GM23338 (cell line): ENCODE measurements at regions not wholly inside any gene's neighbourhood (a gene's known extent, or its start where the extent isn't known, plus 50 kb on each side); places are given as distances from the start of the nearest gene placed in this dataset.

Experiments
- ATAC-seq: fragments of 200-7000 bp; cut with Tn5 transposase; 3 replicates; pipeline ENCODE4 v1.9.1; 2020
- DNase-seq: peaks from one replicate; pipeline ENCODE4 v3.0.0-alpha.2; 2015; ENCODE audit warnings: low spot score
- H2AFZ ChIP-seq: fragments of 200-600 bp; sonication (generic); 2 replicates; pipeline ENCODE4 v1.8.0; 2016; ENCODE audit warnings: antibody characterized with exemption, mild to moderate bottlenecking, moderate library complexity
- H3F3A ChIP-seq: fragments of 200-600 bp; sonication (generic); replicated peaks from 2 replicates; pipeline ENCODE4 v1.8.0; 2017; ENCODE audit warnings: antibody characterized with exemption, mixed run types, low read depth
- H3K27ac ChIP-seq: fragments of 200-600 bp; sonication (generic); 2 replicates; pipeline ENCODE4 v1.6.1; 2016; ENCODE audit warnings: low read depth
- H3K27me3 ChIP-seq: fragments of 200-600 bp; sonication (generic); 2 replicates; pipeline ENCODE4 v1.8.0; 2016; ENCODE audit warnings: mild to moderate bottlenecking, mixed run types, moderate library complexity; ENCODE audit not compliant: insufficient read depth
- H3K36me3 ChIP-seq: fragments of 200-600 bp; sonication (generic); 2 replicates; pipeline ENCODE4 v1.8.0; 2016; ENCODE audit warnings: mild to moderate bottlenecking; ENCODE audit not compliant: insufficient read depth
- H3K4me1 ChIP-seq: fragments of 200-600 bp; sonication (generic); 2 replicates; pipeline ENCODE4 v1.8.0; 2016; ENCODE audit warnings: mild to moderate bottlenecking, moderate library complexity; ENCODE audit not compliant: insufficient read depth
- H3K4me2 ChIP-seq: fragments of 200-600 bp; sonication (generic); 2 replicates; pipeline ENCODE4 v1.7.1; 2017; ENCODE audit warnings: mixed run types
- H3K4me3 ChIP-seq: fragments of 200-600 bp; sonication (generic); 2 replicates; pipeline ENCODE4 v1.6.1; 2016; ENCODE audit warnings: mixed run types
- H3K79me2 ChIP-seq: fragments of 200-600 bp; sonication (generic); replicated peaks from 2 replicates; pipeline ENCODE4 v1.8.0; 2017; ENCODE audit warnings: mild to moderate bottlenecking; ENCODE audit not compliant: insufficient read depth
- H3K9me2 ChIP-seq: fragments of 200-600 bp; sonication (generic); 2 replicates; pipeline ENCODE4 v1.8.0; 2017; ENCODE audit not compliant: insufficient read depth
- H4K20me1 ChIP-seq: fragments of 200-600 bp; sonication (generic); replicated peaks from 2 replicates; pipeline ENCODE4 v1.8.0; 2017; ENCODE audit warnings: mild to moderate bottlenecking; ENCODE audit not compliant: insufficient read depth
- H3K27ac Mint-ChIP-seq: 2 replicates; pipeline ENCODE4 v1.8.0; 2020; ENCODE audit warnings: inconsistent platforms, mild to moderate bottlenecking, moderate library complexity, mixed read lengths
- H3K27me3 Mint-ChIP-seq: 3 replicates; pipeline ENCODE4 v1.8.0; 2022; ENCODE audit warnings: low read depth, mild to moderate bottlenecking, moderate library complexity, mixed read lengths, inconsistent platforms; ENCODE audit not compliant: insufficient read depth, poor library complexity
- H3K36me3 Mint-ChIP-seq: 3 replicates; pipeline ENCODE4 v1.8.0; 2021; ENCODE audit warnings: low read depth, mild to moderate bottlenecking, inconsistent platforms, moderate library complexity, mixed read lengths
- H3K4me1 Mint-ChIP-seq: 3 replicates; pipeline ENCODE4 v1.8.0; 2020; ENCODE audit warnings: mild to moderate bottlenecking, inconsistent platforms, mixed read lengths
- H3K4me3 Mint-ChIP-seq: 3 replicates; pipeline ENCODE4 v1.8.0; 2021; ENCODE audit warnings: moderate library complexity, mild to moderate bottlenecking, inconsistent platforms, mixed read lengths
- H3K9me3 Mint-ChIP-seq: 3 replicates; pipeline ENCODE4 v1.8.0; 2020; ENCODE audit warnings: moderate library complexity, mild to moderate bottlenecking, inconsistent platforms, mixed read lengths
- CREB1 ChIP-seq: fragments of 250-450 bp; sonication (Bioruptor Pico); IDR thresholded peaks from 2 replicates; pipeline ENCODE4 v1.5.0; 2020; ENCODE audit warnings: low read depth, mild to moderate bottlenecking, moderate library complexity
- ETS1 ChIP-seq: IDR thresholded peaks from 2 replicates; pipeline ENCODE4 v1.6.1; 2016; ENCODE audit warnings: antibody characterized with exemption
- EZH2 ChIP-seq: fragments of 200-600 bp; sonication (generic); IDR thresholded peaks from one replicate; pipeline ENCODE4 v1.8.0; 2017; ENCODE audit warnings: antibody characterized with exemption, mild to moderate bottlenecking, low read depth; ENCODE audit not compliant: unreplicated experiment
- EZH2phosphoT487 ChIP-seq: fragments of 200-600 bp; sonication (generic); IDR thresholded peaks from one replicate; pipeline ENCODE4 v1.8.1; 2018; ENCODE audit warnings: antibody characterized with exemption; ENCODE audit not compliant: unreplicated experiment
- JUNB ChIP-seq: IDR thresholded peaks from one replicate; pipeline ENCODE4 v1.6.1; 2016; ENCODE audit warnings: antibody characterized with exemption; ENCODE audit not compliant: unreplicated experiment
- NANOG ChIP-seq: IDR thresholded peaks from 2 replicates; pipeline ENCODE4 v1.6.1; 2016; ENCODE audit warnings: antibody characterized with exemption, borderline replicate concordance
- POLR2AphosphoS5 ChIP-seq: IDR thresholded peaks from 2 replicates; pipeline ENCODE4 v1.6.1; 2016; ENCODE audit warnings: antibody characterized with exemption, low read depth
- REST ChIP-seq: IDR thresholded peaks from one replicate; pipeline ENCODE4 v1.6.1; 2018; ENCODE audit warnings: antibody characterized with exemption; ENCODE audit not compliant: unreplicated experiment
- STAT1 ChIP-seq: IDR thresholded peaks from one replicate; pipeline ENCODE4 v1.6.1; 2016; ENCODE audit warnings: antibody characterized with exemption; ENCODE audit not compliant: unreplicated experiment
- ZNF114 ChIP-seq: fragments of 250-450 bp; sonication (Bioruptor Pico); IDR thresholded peaks from 2 replicates; pipeline ENCODE4 v1.5.0; 2020; ENCODE audit warnings: mild to moderate bottlenecking, moderate library complexity
- ZNF331 ChIP-seq: fragments of 250-450 bp; sonication (Bioruptor Pico); IDR thresholded peaks from 2 replicates; pipeline ENCODE4 v1.5.0; 2020; ENCODE audit warnings: low read depth, mild to moderate bottlenecking, moderate library complexity
- TF ChIP-seq, protein P1 (sequence below), 2 experiments: fragments of 200-600 bp in 1 of 2; sonication (generic) in 1 of 2; conservative IDR thresholded peaks; 2 replicates each; pipeline versions ENCODE4 v1.5.1 to v1.6.1; 2016 to 2017; ENCODE audit warnings: antibody characterized with exemption in 2 of 2, low read depth in 2 of 2, mild to moderate bottlenecking in 2 of 2, moderate library complexity in 1 of 2

DNA sequence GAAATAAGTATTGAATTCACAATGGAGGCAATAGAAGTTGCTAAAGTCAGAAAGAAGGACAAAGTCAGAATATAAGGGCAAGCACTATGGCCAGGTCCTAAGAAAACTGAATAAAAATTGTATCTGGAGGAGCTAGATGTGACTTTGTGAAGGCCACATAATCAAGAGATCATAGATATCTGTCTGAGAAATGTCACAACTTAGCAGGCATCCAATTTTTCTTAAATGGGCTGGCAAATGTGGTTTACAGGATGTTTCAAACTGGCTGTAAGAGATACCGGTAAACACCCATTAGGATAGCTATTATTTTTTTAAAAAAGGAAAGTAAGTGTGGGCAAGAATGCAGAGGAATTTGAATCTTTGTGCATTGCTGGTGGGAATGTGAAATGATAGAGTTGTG is 303.1 kb upstream of the CHORDC1 start:
- Histone ChIP-seq H3K27ac (no peak overlapping the region), H3K27me3 (no peaks in the 10 kb centered on the region), H3K9me2 (no peaks in the 10 kb centered on the region; the same call in 1 of the 2 replicates), H4K20me1 (no peaks in the 10 kb centered on the region), H3K4me2 (no peak overlapping the region), H3F3A (no peaks in the 10 kb centered on the region), H3K4me3 (no peak overlapping the region), H3K36me3 (no peaks in the 10 kb centered on the region), H2AFZ (no peak overlapping the region), H3K79me2 (no peaks in the 10 kb centered on the region), H3K4me1 (no peaks in the 10 kb centered on the region)
- Mint-ChIP-seq H3K9me3 (no peaks in the 10 kb centered on the region), H3K27ac (no peak overlapping the region), H3K27me3 (no peaks in the 10 kb centered on the region), H3K4me3 (no peak overlapping the region), H3K36me3 (no peaks in the 10 kb centered on the region), H3K4me1 (peaks cover 6% of the 10 kb centered on the region; the same call in 2 of the 3 replicates)
- DNase-seq = no peak
- no peak for ATAC-seq
- TF ChIP-seq, protein P1, sequence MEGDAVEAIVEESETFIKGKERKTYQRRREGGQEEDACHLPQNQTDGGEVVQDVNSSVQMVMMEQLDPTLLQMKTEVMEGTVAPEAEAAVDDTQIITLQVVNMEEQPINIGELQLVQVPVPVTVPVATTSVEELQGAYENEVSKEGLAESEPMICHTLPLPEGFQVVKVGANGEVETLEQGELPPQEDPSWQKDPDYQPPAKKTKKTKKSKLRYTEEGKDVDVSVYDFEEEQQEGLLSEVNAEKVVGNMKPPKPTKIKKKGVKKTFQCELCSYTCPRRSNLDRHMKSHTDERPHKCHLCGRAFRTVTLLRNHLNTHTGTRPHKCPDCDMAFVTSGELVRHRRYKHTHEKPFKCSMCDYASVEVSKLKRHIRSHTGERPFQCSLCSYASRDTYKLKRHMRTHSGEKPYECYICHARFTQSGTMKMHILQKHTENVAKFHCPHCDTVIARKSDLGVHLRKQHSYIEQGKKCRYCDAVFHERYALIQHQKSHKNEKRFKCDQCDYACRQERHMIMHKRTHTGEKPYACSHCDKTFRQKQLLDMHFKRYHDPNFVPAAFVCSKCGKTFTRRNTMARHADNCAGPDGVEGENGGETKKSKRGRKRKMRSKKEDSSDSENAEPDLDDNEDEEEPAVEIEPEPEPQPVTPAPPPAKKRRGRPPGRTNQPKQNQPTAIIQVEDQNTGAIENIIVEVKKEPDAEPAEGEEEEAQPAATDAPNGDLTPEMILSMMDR (conservative IDR thresholded peaks at IDR 0.05; ENCODE audit: low read depth in 2 of 2) = no peak
- no peak for TF ChIP-seq EZH2
- TF ChIP-seq ETS1 = no peak

DNA sequence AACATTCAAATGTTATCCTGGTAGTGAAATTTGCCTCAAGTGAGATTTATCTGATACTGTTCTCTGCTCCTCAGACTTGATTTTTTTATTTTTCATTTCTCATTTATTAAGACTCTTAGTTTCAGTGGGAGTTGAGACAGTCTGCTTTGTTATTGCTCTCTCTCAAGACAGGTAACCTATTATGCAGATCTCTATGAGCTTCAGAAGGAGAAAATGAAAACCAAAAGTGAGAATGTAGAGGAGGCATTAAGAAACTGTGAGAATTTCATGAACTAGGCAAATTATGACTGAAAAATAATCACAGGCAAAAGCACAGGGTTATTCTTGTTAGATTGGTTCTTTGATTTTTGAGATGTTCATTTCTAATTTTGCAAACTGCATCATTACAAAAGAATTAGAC is 290.0 kb upstream of the CHORDC1 start:
- H3K4me1 ChIP-seq = no peaks in the 10 kb centered on the region; the same call in 1 of the 2 replicates
- H3K4me3 Mint-ChIP-seq = no peak overlapping the region
- ATAC-seq = no peak
- H3K27me3 Mint-ChIP-seq = no peaks in the 10 kb centered on the region
- H3K79me2 ChIP-seq = no peaks in the 10 kb centered on the region
- H2AFZ ChIP-seq = no peak overlapping the region
- no peak overlapping the region for H3K4me3 ChIP-seq
- H3K27ac ChIP-seq = no peak overlapping the region
- H3K9me2 ChIP-seq = no peaks in the 10 kb centered on the region
- peak overlapping the region; percentile 26; the same call in 1 of the 2 replicates for H3K27ac Mint-ChIP-seq
- no peaks in the 10 kb centered on the region for H3K27me3 ChIP-seq
- H3K4me1 Mint-ChIP-seq = peaks cover 8% of the 10 kb centered on the region
- no peak overlapping the region for H3K4me2 ChIP-seq
- H3K36me3 ChIP-seq = no peaks in the 10 kb centered on the region
- DNase-seq = no peak
- no peaks in the 10 kb centered on the region for H3K9me3 Mint-ChIP-seq
- no peaks in the 10 kb centered on the region for H3F3A ChIP-seq
- no peaks in the 10 kb centered on the region for H4K20me1 ChIP-seq
- H3K36me3 Mint-ChIP-seq = no peaks in the 10 kb centered on the region
- no peak for TF ChIP-seq ZNF114 (CRISPR knock-in tag)
- TF ChIP-seq CREB1 (CRISPR knock-in tag) = no peak
- no peak for TF ChIP-seq EZH2phosphoT487
- TF ChIP-seq ZNF331 = no peak
- TF ChIP-seq STAT1 = no peak
- no peak for TF ChIP-seq JUNB
- no peak for TF ChIP-seq REST
- TF ChIP-seq NANOG = no peak
- TF ChIP-seq, protein P1 (conservative IDR thresholded peaks at IDR 0.05; ENCODE audit: low read depth in 2 of 2) = no peak
- TF ChIP-seq ETS1 = no peak
- TF ChIP-seq POLR2AphosphoS5 = no peak
